ENCODE measurements at regions not wholly inside any gene's neighbourhood (a gene's known extent, or its start where the extent isn't known, plus 50 kb on each side); places are given as distances from the start of the nearest gene placed in this dataset.

DNA sequence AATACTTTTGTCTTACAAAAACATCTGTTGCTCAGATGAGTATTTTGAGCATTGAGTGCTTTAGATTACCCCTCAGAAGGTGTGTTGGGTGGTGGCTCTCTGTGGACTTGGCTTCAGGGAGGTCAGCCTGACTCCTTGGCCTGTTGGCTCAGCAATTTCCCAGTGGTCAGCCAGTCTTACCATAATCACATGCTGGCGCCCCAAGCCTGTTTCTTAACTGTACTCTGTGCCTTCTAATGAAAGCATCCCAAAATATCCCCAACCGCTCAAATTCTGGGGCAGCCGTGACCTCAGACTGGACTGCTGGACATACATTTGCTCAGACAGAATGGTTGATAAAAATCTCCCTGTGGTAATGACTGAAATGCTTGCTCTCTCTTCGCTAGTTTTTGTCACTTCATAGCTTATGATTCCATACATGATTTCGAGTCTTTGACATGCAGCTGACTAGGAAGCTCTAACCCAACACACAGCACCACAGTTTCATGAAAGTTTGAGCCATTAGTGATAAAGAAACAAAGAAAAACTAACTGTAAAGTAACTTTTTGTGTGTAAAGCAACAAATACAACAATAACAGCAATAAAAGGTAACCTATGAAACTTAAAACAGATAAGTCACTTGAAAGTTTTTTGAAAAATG, 562.2 kb upstream of the MEF2C start:
- DNase-seq, result no peak

GRCh38 chr5:89444088-89444487, 561.1 kb upstream of the MEF2C start:
- DNase-seq, result no peak

DNA sequence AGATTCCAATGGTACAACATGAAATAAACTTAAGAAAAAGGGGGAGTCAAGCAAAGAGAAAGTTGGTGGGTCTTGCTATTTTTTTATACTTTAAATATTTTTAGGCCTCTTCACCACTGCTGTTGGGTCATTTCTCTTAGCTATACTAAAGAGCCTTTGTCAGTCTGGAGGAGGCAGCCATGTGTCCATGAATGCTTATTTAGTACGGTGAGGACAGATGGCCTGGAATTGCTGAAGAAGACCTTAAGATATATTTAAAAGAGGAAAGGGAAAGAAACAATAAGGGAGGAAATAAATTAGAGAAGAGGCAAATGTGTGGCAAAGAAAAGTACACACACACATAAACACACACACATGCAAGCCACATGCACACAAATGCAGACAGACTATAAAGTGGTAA, 560.5 kb upstream of the MEF2C start:
- no peak for DNase-seq

DNA sequence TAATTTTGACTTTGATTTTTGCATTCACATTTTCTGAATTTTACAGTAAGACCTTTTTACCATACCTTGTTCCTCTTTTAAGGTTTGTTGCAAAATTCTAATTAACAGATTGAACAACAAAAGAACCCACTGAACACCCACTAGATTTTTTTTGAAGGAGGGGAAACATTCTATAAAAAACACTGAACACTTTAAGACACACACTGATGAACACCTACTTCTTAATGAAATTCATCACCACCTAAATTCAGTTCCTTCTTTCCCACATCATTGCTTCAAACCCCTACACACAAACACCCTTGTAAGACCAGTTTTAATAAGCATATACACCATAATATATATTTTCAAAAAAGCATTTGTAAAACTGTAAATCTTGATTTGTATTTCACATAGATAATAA, 559.0 kb upstream of the MEF2C start:
- DNase-seq, result no peak

- no peak for DNase-seq
Measured at GRCh38 chr5:89440670-89441069, 557.7 kb upstream of the MEF2C start.

DNA sequence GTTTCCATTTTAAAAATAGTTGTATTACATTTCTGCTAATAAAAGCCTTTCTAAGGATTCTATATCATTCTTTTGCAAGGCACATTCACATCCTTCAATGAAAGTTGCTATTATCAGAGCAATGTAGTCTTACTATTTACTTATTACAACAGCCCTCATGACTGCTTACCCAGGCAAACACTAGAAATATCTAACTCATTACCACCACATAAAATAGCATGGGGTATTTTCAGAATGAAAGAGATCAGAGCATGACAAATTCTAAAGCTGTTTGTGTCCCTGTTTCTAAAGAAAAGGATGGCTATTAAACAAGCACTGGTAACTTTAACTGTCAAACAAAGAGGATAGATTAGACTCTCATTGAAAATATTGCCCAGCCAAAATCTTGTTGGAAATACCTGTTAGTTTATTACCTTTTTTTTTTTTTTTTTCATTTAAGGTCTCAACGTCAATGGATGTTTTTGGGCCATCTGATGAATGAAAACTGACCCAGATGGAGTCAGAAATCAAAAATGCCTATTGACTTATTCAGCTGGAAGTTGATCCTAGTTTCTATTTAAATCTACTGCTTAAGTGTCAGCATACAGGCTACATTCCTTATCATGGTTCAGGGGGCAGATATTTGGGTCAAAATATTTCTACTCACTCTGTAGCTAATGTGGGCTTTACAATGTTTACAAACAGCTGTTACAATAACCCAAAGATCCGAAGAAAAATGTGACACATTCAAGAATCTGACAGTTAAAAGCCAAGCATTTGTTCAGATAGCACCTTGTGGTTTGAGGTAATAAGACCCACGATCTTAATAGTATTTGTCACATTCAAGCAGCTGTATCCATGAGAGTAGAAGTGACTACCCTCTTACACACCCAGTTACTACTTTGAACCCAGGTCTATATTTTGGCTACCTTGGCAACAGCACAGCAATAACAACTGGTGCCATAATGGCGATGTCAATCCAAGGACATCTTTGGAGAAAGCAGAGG, 554.8 kb upstream of the MEF2C start:
- no peak for DNase-seq

GRCh38 chr5:89436464-89436863, 553.5 kb upstream of the MEF2C start:
- no peak for DNase-seq

DNA sequence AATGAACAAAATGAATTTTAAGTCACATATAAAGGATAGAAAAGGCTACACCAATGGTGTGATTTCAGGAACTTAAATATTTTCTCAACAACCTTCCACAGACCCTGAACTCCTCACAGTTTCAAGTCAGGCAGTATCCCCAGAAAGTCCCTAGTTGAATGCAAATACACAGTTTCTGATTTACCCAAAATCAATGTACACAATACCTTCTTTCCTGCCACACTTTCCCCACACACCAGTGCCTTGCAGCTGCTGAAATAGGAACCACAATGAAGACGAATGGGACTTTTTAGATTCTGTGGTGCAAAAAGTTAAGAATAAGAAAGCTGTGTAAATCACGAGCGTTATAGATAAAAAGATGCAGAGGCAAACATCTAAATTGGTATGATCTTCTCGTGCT, 552.4 kb upstream of the MEF2C start:
- DNase-seq, result no peak

DNA sequence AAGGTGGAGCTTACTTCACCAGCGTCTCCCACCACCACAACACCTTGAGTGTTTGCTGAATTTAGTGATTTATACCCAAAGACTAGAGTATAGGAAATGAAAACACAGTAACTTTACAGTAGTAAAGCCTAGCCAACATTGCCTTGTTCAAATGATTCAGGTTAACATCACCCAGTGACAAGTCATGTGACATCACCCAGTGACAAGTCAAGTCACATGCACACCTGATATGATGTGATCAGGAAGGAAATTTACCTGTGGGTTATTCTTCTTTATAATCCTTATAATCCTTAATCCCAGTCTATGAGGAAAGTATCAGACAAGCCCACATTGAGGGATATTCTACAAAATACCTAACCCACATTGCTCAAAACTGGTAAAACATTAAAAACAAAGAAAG, 545.6 kb upstream of the MEF2C start:
- no peak for DNase-seq

- DNase-seq, result no peak
Measured at GRCh38 chr5:89425062-89425461, 542.1 kb upstream of the MEF2C start.

- no peak for DNase-seq
Measured at GRCh38 chr5:89421035-89421434, 538.1 kb upstream of the MEF2C start.

GRCh38 chr5:89418407-89419085, 535.6 kb upstream of the MEF2C start:
- DNase-seq, result no peak

DNA sequence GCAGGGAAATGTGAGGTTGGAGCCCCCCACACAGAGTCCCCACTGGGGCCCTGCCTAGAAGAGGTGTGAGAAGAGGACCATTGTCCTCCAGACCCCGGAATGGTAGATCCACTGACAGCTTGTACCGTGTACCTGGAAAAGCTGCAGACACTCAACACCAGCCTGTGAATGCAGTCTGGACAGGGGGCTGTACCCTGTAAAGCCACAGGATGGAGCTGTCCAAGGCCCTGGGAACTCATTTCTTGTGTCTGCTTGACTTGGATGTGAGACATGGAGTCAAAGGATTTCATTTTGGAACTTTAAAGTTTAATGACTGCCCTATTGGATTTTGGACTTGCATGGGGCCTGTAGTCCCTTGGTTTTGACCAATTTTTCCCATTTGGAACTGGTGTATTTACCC, 535.0 kb upstream of the MEF2C start:
- no peak for DNase-seq

DNA sequence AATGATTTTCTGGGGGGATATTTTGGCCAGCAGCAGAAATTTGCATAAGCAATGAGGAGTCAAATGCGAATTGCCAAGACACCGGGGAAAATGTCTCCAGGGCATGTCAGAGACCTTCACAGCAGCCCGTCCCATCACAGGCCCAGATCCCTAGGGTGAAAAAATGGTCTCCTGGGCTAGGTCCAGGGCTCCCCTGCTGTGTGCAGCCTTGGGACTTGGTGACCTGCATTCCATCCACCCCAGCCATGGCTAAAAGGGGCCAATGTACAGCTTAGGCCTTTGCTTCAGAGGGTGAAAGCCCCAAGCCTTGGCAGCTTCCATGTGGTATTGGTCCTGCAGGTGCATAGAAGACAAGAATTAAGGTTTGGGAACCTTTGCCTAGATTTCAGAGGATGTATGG, 534.5 kb upstream of the MEF2C start:
- no peak for DNase-seq

DNA sequence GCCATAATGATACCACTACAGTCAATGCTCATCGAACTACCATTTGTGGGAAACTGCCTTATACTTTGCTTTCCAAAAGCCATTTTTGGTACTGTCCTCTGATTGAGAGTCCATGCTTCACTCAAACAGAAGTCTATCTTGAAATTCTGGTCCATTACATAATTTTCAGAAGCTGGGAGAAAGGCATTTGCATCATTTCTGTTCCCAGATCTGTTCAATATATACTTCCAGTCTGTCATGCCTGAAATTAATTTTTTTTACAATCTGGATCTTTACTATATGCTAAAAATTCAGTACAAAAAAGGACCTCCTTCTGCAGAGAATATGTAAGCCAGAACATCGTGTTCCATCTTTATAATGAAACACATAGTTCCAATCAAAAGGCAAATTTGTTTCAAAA, 528.9 kb upstream of the MEF2C start:
- no peak for DNase-seq

GRCh38 chr5:89407054-89407453, 524.1 kb upstream of the MEF2C start:
- DNase-seq, result no peak

DNA sequence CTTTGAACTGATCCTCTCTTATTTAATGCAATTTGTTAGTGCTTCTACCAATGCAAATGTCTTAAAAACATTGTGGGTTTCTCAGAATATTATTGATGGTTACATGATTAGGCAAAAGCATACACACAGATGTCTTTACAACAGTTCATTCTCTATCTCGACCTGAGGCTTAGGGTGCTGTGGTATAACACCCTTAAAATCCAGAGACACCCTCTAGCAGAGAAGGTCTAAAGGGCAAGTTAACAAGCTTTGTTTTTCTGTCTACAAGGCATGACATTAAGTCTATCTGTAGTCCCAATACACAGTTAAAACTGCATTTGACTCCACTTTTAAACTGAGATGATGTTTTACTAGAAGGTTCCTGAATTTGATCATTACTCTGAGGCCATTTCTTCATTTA, 518.7 kb upstream of the MEF2C start:
- no peak for DNase-seq

- no peak for DNase-seq
Measured at GRCh38 chr5:89401012-89401411, 518.0 kb upstream of the MEF2C start.

GRCh38 chr5:89399548-89399947, 516.6 kb upstream of the MEF2C start:
- DNase-seq, result no peak

- no peak for DNase-seq
Measured at GRCh38 chr5:89397096-89397495, 514.1 kb upstream of the MEF2C start.

DNA sequence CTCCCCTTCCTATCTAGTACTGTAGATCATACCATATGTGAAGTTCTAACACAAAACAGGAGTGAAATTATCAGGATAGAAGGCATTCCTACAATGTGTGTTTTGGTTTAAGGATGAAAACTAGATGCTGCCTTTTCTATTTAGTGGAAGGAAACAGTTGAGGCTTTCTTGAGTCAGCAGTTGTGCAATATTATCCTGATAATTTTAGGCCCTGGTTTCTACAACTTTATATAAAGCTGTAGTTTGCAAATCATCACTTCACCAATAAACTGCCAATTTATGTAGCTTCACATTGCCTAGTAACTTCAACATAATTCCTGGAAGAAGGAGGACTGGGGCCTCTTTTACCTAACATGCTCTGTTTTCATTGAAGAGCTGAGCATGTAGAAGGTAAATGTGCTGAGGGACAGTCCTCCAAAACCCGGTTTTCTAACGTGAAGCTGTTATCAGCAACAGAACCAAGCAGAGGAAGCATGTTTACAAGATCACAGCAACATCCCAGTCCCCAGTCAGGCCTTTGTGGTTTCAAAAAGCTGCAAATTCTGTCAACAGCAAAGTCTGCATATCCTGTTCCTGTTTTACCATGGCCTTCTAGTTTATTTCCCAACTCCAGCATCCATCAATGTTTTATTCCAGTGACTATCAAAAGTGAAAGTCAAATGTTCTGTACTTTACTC, 513.4 kb upstream of the MEF2C start:
- DNase-seq, result no peak

GRCh38 chr5:89395111-89395510, 512.1 kb upstream of the MEF2C start:
- DNase-seq, result no peak

- DNase-seq, result no peak
Measured at GRCh38 chr5:89388872-89389271, 505.9 kb upstream of the MEF2C start.

Data from NCI-H526 treated with DMSO at 0.1 percent for 48 hours (cell line).